Cardiac septum (tissue), 1 donor: ENCODE measurements at regions not wholly inside any gene's neighbourhood (a gene's known extent, or its start where the extent isn't known, plus 50 kb on each side); places are given as distances from the start of the nearest gene placed in this dataset.
"Not testable (repeated sequence)": the region's sequence is repeated elsewhere in the genome, so short reads cannot be mapped to it uniquely, and the experiment has no call there.

Experiments
- DNase-seq: peaks from one replicate; pipeline ENCODE4 v3.0.0-alpha.2; 2020; ENCODE audit warnings: low spot score
- intact Hi-C: fragments of 100-400 bp; cut with DNase I; formaldehyde crosslinking; loops from one replicate; pipeline ENCODE4 v1.14.0; 2022
- donor health status: DM: no; HTN: no; CAD: no.

GRCh38 chr10:30706189-30706588, 76.6 kb upstream of the LYZL2 start:
- intact Hi-C loops, DNase-seq: not testable (repeated sequence)

- intact Hi-C loops: no loop called here
- DNase-seq: no peak
These were observed 76.1 kb upstream of the LYZL2 start for GRCh38 chr10:30705625-30706149.

GRCh38 chr10:30705101-30705624, 75.6 kb upstream of the LYZL2 start:
- intact Hi-C loops: no loop called here
- no peak for DNase-seq

GRCh38 chr10:30704601-30705100, 75.1 kb upstream of the LYZL2 start:
- DNase-seq, intact Hi-C loops: not testable (repeated sequence)

GRCh38 chr10:30704026-30704600, 74.6 kb upstream of the LYZL2 start:
- intact Hi-C loops: no loop called here
- no peak for DNase-seq

DNA sequence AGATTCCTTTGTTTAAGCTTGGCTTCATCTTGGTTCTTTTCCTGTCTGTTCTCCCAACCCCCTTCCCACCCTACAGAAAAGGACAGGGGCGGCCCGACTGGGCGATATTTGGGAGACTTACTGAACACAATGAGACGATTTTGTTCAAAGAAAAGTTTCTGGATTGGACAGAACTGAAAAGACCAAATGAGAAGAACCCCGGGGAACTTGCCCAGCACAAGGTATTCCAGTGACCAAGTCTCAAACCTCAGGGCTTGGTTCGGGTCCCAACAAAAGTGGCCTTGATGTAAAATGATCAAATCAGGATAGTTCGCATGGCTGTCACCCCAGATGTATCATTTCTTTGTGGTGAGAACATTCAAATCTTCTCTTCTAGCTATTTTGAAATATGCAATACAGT, 73.9 kb upstream of the LYZL2 start:
- intact Hi-C loops, DNase-seq: not testable (repeated sequence)

DNA sequence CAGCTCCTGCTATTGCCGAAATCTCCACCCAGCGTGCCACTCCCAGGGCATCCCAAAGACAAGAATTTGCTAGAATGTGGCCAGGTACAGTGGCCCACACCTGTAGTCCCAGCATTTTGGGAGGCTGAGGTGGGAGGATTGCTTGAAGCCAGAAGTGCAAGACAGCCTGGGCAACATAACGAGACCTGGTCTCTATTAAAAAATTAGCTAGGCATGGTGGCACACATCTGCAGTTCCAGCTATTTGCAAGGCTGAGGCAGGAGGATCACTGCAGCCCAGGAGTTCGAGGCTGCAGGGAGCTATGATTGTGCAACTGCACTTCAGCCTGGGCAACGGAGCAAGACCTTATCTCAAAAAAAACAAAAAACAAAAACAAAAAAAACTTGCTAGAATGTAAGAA, 73.3 kb upstream of the LYZL2 start:
- intact Hi-C loops: no loop called here
- no peak for DNase-seq

DNA sequence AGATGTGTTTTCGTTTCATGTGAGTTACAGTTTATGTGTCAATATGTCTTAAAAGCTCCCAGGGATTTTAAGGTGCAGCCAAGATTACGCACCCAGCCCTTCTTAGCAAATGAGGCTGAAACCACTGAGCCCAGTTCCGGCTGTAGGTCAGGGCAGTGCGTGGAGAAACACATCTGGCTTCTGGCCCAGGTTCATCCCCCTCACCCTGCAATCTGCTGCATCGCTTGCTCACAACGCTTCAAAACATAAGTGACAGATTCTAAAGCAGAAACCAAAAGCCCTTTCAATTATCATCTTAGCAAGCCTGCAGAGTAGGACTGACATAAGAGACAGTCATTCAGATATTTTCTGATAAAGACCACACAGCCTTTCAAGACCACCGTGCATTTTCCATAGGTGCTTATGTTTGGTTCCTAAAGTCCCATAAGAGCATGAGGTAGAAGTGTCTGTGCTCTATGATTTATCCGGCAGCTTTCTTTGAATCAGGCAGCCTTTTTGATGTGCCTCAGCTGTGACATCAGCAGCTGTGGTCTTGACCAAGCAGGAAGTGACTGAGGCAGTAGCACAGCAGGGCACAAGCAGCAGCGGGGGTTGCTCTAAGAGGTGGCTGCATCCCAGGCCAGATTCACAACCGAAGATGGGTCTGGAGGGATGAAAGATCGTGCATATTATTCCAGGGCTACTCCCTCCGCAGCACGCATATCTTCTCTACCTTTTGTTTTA, 72.1 kb upstream of the LYZL2 start:
- intact Hi-C loops: no loop called here
- no peak for DNase-seq

DNA sequence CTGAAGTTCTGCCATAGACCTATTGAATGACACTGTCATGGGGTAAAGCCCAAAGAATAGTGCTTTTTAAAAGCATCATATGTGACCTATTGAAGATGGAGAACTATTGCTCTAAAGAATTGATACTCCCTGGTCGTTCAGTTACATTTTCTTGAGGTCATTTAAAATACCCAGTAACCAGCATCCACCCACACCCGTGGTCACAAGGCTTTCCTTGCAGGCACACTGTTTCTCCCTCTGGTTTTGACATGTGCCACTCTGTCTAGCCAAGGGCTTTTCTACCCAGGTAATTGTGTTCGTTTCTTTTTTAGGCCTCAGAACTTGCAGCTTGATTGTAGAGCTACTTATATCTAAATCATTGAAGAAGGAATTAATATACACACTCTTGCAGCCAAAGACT, 68.3 kb upstream of the LYZL2 start:
- intact Hi-C loops: no loop called here

DNA sequence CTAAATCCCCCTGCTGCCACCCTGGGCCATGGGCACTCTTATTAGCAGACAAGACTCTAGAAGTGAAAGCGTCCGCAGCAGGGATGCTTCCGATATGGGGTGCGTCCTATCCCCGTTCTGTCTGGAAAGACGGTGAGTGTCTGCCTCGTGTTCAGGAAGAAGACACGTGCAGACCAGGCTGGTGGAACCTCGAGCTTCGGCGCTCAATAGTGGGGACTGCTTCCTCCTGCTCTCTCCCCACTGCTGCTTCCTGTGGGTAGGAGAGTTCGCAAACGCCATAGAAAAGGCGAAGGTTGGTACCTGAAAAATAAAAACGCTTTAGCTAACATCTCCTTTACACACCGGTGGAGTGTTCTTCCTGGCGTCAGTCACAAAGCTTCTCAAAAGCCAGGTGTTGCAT, 67.7 kb upstream of the LYZL2 start:
- intact Hi-C loops, DNase-seq: not testable (repeated sequence)

More for the DNA sequence above, 68.3 kb upstream of the LYZL2 start:
- DNase-seq: no peak

DNA sequence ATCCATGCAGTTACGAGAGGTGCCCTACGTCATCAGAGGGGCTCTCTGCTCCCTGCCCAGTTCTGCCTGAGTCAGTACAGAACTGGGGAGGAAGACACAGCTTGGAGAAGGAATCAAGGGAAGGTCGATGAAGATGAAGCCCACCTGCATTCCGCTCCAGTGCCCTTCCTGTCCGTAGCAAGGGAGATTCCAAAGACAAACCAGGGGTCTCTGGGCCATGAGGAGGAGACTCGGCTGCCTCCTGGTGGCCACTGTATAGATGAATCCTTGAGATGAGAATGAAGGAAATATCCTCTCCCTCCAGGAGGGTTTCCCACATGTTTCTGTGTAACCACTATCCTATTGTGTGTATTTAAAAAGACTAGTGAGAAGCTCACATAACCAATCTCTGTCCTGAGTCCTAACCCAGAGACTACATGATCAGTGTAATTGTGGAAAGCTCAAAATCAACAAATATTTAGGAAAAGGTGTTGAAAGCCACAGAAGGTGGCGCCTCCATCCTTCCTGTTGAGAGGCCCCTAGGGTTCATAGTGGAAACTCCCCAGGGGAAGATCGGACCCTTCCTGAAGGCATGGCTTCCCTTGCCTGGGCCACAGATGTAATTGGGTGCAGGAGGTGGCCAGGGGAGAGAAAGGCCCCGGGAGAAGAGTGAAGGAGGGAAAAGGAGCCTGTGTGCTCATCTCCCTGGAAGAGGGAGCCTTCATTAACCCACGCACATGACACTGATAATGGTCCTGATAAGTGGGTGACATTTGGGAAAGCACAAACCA, 67.0 kb upstream of the LYZL2 start:
- DNase-seq, intact Hi-C loops: not testable (repeated sequence)

- intact Hi-C loops, DNase-seq: not testable (repeated sequence)
These were observed 66.1 kb upstream of the LYZL2 start for GRCh38 chr10:30695481-30696236.

GRCh38 chr10:30694518-30695228, 65.1 kb upstream of the LYZL2 start:
- no peak for DNase-seq
- intact Hi-C loops: no loop called here

GRCh38 chr10:30691639-30692015, 62.1 kb upstream of the LYZL2 start:
- intact Hi-C loops: no loop called here
- no peak for DNase-seq

DNA sequence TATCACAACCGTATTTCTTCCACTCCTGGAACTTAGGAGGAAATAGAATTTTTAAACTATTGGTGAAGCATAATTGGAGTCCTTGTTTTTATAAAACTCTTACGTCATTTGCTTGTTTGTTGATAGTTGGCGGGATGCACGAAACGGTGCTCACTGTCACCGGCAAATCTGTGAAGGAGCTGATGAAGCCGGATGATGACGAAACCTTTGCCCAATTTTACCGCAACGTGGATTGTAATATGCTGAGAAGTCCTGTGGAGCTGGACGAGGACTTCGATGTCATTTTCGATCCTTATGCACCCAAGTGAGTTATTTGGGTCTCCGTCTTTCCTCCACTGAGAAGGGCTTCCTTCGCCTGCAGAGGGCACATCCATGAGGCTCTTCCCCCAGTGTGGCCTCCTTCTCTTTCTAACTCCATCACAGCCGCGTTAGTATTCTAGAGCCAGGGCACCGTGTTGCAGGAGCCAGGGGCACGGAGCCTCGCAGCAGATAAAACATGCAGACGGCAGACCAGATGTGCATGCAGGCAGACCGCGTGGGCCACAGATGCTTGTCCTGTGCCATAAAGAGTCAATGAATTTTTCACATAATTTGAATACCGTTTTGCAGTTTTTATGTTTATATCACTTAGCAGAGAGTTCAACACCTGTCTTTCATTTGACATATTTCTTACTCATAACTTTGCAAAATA, 61.5 kb upstream of the LYZL2 start:
- intact Hi-C loops, DNase-seq: not testable (repeated sequence)

DNA sequence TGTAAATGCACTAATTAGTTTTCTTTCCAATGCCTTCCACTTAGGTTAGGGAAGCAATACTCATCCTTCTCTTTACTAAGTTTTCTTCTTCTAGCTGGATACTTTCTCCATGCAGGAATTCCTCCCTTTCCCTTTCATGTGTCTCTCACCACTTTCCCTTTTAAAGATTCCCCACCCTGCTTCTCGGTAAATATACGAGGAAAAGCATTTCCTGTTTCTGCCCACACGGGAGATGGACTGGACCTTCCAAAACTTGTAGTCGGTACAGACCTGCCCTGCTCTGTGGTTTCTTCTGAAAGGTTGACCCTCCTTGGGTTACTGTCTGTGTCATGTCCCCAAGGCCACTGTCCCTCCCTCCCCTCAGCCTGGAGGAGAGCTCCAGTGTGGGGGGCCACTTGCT, 58.9 kb upstream of the LYZL2 start:
- intact Hi-C loops: no loop called here
- no peak for DNase-seq

DNA sequence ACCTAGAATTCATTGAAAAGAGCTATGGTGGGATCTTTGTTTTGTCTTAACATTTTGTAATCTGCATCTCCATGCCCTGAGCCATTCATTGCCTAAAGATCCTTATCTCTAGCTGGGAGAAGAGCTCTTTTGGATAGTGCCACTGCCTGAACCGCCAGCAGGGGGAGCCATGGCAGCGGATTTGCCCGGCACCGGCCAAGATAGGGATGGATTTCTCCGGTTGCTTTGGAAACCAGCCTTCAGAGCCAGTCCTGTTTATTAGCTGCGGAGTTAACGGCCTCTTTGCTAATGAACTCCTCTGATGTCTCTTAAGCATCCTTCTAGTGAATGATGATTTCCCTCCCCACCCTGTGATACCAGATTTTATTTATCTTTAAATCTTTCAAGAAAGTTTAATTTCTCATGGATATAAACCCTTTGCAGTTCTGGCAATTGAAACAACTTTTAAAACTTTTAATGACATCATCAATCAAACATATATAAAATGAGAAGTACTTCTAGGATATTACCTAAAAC, 58.2 kb upstream of the LYZL2 start:
- peak; percentile 81 for DNase-seq
- intact Hi-C loops: no loop called here

DNA sequence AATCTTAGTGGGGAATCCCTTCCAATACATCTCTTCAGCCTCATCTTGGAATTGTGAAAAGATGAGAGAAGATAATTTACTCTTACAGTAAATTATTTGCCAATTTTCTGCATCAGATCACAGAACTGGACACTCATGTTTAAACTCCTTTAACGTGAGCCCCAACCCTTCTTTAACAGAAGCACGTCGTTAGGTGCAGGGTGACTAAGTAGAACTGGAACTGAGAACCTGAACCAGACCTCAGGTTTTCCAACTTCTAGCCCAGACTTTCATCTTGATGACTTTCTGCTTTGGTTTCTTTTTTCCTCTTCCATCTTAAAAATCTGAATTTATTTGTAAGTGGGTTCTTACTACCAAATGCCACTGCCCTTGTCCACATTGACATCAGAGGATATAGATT, 57.2 kb upstream of the LYZL2 start:
- intact Hi-C loops: no loop called here
- no peak for DNase-seq
